B cell (primary cell): ENCODE measurements at regions not wholly inside any gene's neighbourhood (a gene's known extent, or its start where the extent isn't known, plus 50 kb on each side); places are given as distances from the start of the nearest gene placed in this dataset.

ENCODE experiments used
- ATAC-seq: fragments of 200-7000 bp; cut with Tn5 transposase; one replicate; pipeline ENCODE4 v1.10.0; 2021; ENCODE audit warnings: low read depth, mild to moderate bottlenecking, moderate number of reproducible peaks, moderate library complexity
- CTCF ChIA-PET: fragments of 350-600 bp; sonication (Branson Sonifier 250); formaldehyde crosslinking; loops from one replicate; lab custom pipeline; 2021; ENCODE audit warnings: antibody characterized with exemption, inconsistent platforms; lab: Charles Lee
- POLR2A ChIA-PET: fragments of 350-600 bp; sonication (Branson Sonifier 250); formaldehyde crosslinking; loops from one replicate; lab custom pipeline; 2021; ENCODE audit warnings: antibody characterized with exemption; lab: Charles Lee
- DNase-seq: peaks from one replicate; pipeline ENCODE4 v3.0.0; 2013
- H2AFZ ChIP-seq: 2 replicates; pipeline ENCODE4 v1.6.1; 2012; ENCODE audit warnings: mild to moderate bottlenecking, low read depth, low read length; ENCODE audit not compliant: insufficient read depth, poor library complexity, severe bottlenecking
- H3K27ac ChIP-seq, 2 donors: 1 replicate in 1 of 2; 2 replicates in 1 of 2; pipeline ENCODE4 v1.5.1; 2012 to 2013; ENCODE audit warnings: low read length in 2 of 2, mild to moderate bottlenecking in 2 of 2, moderate library complexity in 1 of 2
- H3K27me3 ChIP-seq, 4 experiments: fragments of 200-600 bp in 1 of 4; sonication (generic) in 1 of 4; replicated peaks in 1 of 4; 1 replicate in 2 of 4; 2 replicates in 2 of 4; pipeline versions ENCODE4 v1.6.1 to v1.7.0; 2013 to 2016; ENCODE audit warnings: low read length in 3 of 4, mild to moderate bottlenecking in 2 of 4, mixed read lengths in 1 of 4, moderate library complexity in 1 of 4; ENCODE audit not compliant: insufficient read depth in 4 of 4, control insufficient read depth in 3 of 4; ENCODE audit errors: control extremely low read depth in 1 of 4
- H3K36me3 ChIP-seq, 2 experiments: replicated peaks in 1 of 2; 1 replicate in 1 of 2; 2 replicates in 1 of 2; pipeline versions ENCODE4 v1.6.1 to v1.7.1; 2013; ENCODE audit warnings: low read length in 1 of 2; ENCODE audit not compliant: insufficient read depth in 2 of 2, control insufficient read depth in 1 of 2; ENCODE audit errors: control extremely low read depth in 1 of 2, extremely low read depth in 1 of 2
- H3K4me1 ChIP-seq, 2 donors: fragments of 200-600 bp in 1 of 2; sonication (generic) in 1 of 2; 1 replicate in 1 of 2; 2 replicates in 1 of 2; pipeline versions ENCODE4 v1.5.1 to v1.6.1; 2013 to 2017; ENCODE audit warnings: low read length in 2 of 2; ENCODE audit not compliant: control insufficient read depth in 2 of 2, insufficient read depth in 2 of 2
- H3K4me2 ChIP-seq: replicated peaks from 2 replicates; pipeline ENCODE3; 2012; ENCODE audit warnings: mild to moderate bottlenecking, low read depth, low read length; ENCODE audit not compliant: poor library complexity, severe bottlenecking
- H3K4me3 ChIP-seq, 5 experiments: fragments of 200-600 bp in 1 of 5; sonication (generic) in 1 of 5; 1 replicate in 3 of 5; 2 replicates in 2 of 5; pipeline versions ENCODE4 v1.5.1 to v1.7.0; 2011 to 2016; ENCODE audit warnings: low read length in 4 of 5, mild to moderate bottlenecking in 4 of 5, low read depth in 2 of 5, control low read depth in 1 of 5, moderate library complexity in 1 of 5; ENCODE audit not compliant: insufficient read depth in 1 of 5; ENCODE audit errors: control extremely low read depth in 1 of 5, extremely low read depth in 1 of 5
- H3K79me2 ChIP-seq: fragments of 200-600 bp; sonication (generic); one replicate; pipeline ENCODE4 v1.6.0; 2016; ENCODE audit warnings: low read length; ENCODE audit not compliant: control insufficient read depth, insufficient read depth
- H3K9ac ChIP-seq: fragments of 200-600 bp; sonication (generic); 2 replicates; pipeline ENCODE4 v1.6.1; 2017; ENCODE audit warnings: mild to moderate bottlenecking, low read length, moderate library complexity
- H3K9me3 ChIP-seq, 3 donors: one replicate each; pipeline versions ENCODE4 v1.6.1 to v1.7.1; 2013; ENCODE audit warnings: low read length in 2 of 3; ENCODE audit not compliant: control insufficient read depth in 2 of 3, insufficient read depth in 1 of 3; ENCODE audit errors: control extremely low read depth in 1 of 3
- H4K20me1 ChIP-seq: 2 replicates; pipeline ENCODE4 v1.6.0; 2012; ENCODE audit warnings: mild to moderate bottlenecking, low read length; ENCODE audit not compliant: insufficient read depth, control insufficient read depth, poor library complexity, severe bottlenecking
- H3K27ac Mint-ChIP-seq: one replicate; pipeline ENCODE4 v1.8.0; 2021; ENCODE audit warnings: mixed read lengths
- H3K27me3 Mint-ChIP-seq: one replicate; pipeline ENCODE4 v1.8.0; 2021; ENCODE audit warnings: mixed read lengths
- H3K4me1 Mint-ChIP-seq: one replicate; pipeline ENCODE4 v1.8.0; 2021; ENCODE audit warnings: mixed read lengths
- H3K4me3 Mint-ChIP-seq: one replicate; pipeline ENCODE4 v1.8.0; 2021; ENCODE audit warnings: mixed read lengths
- H3K9me3 Mint-ChIP-seq: one replicate; pipeline ENCODE4 v1.8.0; 2022; ENCODE audit warnings: mixed read lengths; ENCODE audit not compliant: insufficient read depth
- CTCF ChIP-seq: fragments of 200-600 bp; IDR thresholded peaks from one replicate; pipeline ENCODE4 v1.8.0; 2022; ENCODE audit warnings: antibody characterized with exemption, mild to moderate bottlenecking
- EZH2 ChIP-seq: IDR thresholded peaks from 2 replicates; pipeline ENCODE4 v1.6.1; 2012; ENCODE audit warnings: borderline replicate concordance, low read depth, mild to moderate bottlenecking, moderate library complexity, low read length; ENCODE audit not compliant: insufficient read depth, poor library complexity, severe bottlenecking
- WGBS: methylation state at CpG from one replicate; pipeline ENCODE4 v1.1.5; 2013; ENCODE audit warnings: missing lambda C conversion rate; ENCODE audit not compliant: insufficient coverage; 5-methylcytosine and 5-hydroxymethylcytosine counted together
- intact Hi-C: fragments of 100-400 bp; cut with micrococcal nuclease; formaldehyde crosslinking; loops from one replicate; pipeline ENCODE4 v1.10.0; 2022

DNA sequence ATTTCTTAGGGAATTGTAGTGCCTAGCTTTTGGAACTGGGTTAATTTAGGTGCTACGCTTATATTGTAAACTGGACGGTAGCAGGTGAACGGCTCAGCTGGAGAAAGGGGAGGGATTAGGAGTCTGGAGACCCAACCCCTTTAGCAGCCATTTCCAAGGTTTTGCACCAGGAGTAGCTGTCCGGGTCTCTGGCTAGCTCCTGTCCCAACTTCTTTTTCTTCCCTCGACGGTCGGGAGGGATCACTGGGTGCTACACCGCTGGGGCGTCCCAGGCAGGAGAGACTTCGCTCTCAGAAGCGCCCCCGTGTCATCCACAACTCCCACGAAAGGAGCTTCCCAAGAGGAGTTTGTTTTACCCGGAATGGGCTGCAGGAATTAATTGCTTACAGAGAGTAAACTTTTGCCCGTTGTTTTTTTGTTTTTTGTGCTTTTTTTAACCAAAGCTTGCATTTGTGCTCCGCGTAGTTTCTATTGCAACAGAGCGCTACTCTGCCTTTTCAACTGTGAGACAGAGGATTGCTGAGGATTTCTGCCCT, 1640.9 kb upstream of the C9orf72 start:
- H3K4me2 ChIP-seq = no peak overlapping the region
- POLR2A ChIA-PET = no interaction called here
- CTCF ChIA-PET = no interaction called here
- Mint-ChIP-seq H3K27me3 (peaks cover 40% of the 10 kb centered on the region), H3K4me3 (no peak overlapping the region), H3K27ac (no peak overlapping the region), H3K4me1 (peaks cover 17% of the 10 kb centered on the region), H3K9me3 (no peaks in the 10 kb centered on the region)
- no peak overlapping the region for H3K27ac ChIP-seq
- peaks cover 8 to 16% of the 10 kb centered on the region in 2 donors for H3K4me1 ChIP-seq
- H3K27me3 ChIP-seq = peaks cover 0 to 37% (median 8%) of the 10 kb centered on the region in 4 experiments
- H3K4me3 ChIP-seq = no peak overlapping the region
- DNase-seq (no peak), ATAC-seq (no peak)
- intact Hi-C loops = no loop called here
- 7% methylated on average over 14 of the region's 18 CpGs for WGBS
- no peaks in the 10 kb centered on the region for H4K20me1 ChIP-seq
- no peak for TF ChIP-seq CTCF
- TF ChIP-seq EZH2 = no peak
- H3K36me3 ChIP-seq = no peaks in the 10 kb centered on the region
- no peak overlapping the region for H2AFZ ChIP-seq
- peaks cover 0 to 10% (median 0%) of the 10 kb centered on the region in 3 donors for H3K9me3 ChIP-seq
- no peak overlapping the region for H3K9ac ChIP-seq
- H3K79me2 ChIP-seq = no peaks in the 10 kb centered on the region

GRCh38 chr9:29214690-29215253, 1641.5 kb upstream of the C9orf72 start:
- Mint-ChIP-seq H3K27me3 (peaks cover 40% of the 10 kb centered on the region), H3K27ac (no peak overlapping the region), H3K9me3 (no peaks in the 10 kb centered on the region), H3K4me1 (peaks cover 17% of the 10 kb centered on the region), H3K4me3 (no peak overlapping the region)
- CTCF ChIA-PET = no interaction called here
- peaks cover 8 to 16% of the 10 kb centered on the region in 2 donors for H3K4me1 ChIP-seq
- H3K4me2 ChIP-seq = no peak overlapping the region
- 9% methylated on average over 26 of the region's 31 CpGs for WGBS
- DNase-seq = no peak
- no peaks in the 10 kb centered on the region for H4K20me1 ChIP-seq
- H3K27ac ChIP-seq = no peak overlapping the region
- TF ChIP-seq EZH2 (no peak), CTCF (no peak)
- H2AFZ ChIP-seq = no peak overlapping the region
- peaks cover 0 to 10% (median 0%) of the 10 kb centered on the region in 3 donors for H3K9me3 ChIP-seq
- H3K79me2 ChIP-seq = no peaks in the 10 kb centered on the region
- no peak for ATAC-seq
- no peaks in the 10 kb centered on the region for H3K36me3 ChIP-seq
- intact Hi-C loops = no loop called here
- POLR2A ChIA-PET = no interaction called here
- peaks cover 0 to 37% (median 8%) of the 10 kb centered on the region in 4 experiments for H3K27me3 ChIP-seq
- no peak overlapping the region for H3K9ac ChIP-seq
- H3K4me3 ChIP-seq = no peak overlapping the region
